NCI-H345 (cell line): ENCODE measurements at regions not wholly inside any gene's neighbourhood (a gene's known extent, or its start where the extent isn't known, plus 50 kb on each side); places are given as distances from the start of the nearest gene placed in this dataset.

Experiments
- DNase-seq: peaks from one replicate; lab custom pipeline; 2025; lab: John Stamatoyannopoulos, UW

DNA sequence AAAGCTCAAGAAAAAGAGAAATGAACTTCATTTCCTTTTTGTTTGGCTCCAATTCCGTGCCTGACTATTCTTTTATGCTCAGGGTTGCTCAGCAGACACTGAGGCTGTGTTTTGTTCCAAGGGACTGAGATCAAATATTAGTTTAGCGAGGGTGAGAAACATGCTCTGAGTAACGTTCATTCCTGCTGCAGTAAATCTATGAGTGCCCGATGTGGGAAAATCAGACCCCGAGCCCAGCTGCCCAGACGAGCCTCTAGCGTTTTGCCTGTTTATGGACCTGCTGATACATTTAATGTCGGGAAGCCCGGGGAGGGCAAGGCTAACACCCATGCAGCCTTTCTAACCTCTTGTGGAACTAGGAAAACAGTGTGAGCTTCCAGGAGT, 119.2 kb downstream of the VAPA start:
- no peak for DNase-seq

DNA sequence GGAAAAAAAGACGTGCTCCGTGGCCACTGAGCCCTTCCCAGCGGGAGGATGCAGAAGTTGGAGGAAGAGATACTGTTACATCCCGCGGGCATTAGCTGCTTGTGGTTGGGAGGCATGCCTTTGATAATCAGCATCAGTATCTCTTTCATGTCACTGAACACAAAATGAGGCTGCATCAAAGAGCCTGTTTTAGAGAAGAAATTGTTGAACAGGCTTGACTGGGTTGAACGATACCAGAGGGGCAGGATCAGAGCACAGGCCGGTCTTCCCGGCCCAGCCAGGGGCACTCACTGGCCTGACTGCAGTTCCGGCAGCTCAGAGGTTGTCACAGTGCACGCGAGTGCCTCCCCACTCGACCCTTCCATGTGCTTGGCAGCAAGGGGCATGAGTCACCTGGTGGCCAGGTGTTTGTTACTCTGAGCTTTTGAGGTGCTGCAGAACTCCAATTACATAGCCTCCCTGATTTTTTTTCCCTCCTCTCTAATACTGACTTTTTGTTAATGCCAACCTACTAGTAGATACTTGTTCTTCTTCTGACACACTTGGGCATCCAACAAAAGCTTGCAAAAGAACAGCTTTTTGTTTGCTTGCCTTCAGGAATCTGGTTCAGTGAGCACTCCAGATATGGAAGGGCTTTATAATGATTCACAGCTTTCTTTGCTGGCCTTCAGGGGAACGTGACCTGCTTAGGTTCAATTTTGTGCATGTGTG, 121.6 kb downstream of the VAPA start:
- no peak for DNase-seq

DNA sequence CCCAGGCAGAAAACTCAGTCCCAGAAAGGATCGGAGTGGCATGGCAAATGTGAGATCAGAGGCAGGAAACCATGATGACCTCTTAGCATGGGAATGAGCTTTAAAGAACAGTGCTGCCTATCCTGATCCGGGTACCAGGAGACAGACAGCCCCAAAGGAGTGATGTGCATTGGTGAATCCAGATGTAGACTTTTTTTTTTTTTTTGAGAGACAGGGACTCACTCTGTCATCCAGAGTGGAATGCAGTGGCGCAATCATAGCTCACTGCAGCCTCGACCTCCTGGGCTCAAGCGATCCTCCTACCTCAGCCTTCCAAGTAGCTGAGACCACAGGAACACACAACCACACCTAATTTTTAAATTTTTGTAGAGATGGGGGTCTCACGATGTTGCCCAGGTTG, 122.7 kb downstream of the VAPA start:
- DNase-seq: no peak

DNA sequence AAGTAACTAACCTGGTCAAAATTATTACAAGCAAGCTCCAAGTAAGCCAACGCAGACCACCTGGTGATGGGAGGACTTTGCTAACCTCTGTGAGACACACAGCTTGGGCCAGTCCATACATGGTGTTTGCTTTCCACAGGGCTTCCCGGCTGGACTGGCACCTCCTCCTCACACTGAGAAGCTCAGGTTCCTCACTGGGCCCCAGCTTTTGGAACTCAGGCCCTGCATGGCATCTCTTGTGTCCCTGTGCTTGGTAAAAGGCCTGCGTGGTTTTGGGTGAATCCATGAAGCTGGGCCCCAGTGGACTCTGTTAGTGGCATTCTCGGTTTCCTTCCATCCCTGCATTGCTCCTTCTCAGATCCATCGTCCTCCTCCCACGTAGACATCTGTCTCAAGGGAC, 123.4 kb downstream of the VAPA start:
- DNase-seq: no peak

DNA sequence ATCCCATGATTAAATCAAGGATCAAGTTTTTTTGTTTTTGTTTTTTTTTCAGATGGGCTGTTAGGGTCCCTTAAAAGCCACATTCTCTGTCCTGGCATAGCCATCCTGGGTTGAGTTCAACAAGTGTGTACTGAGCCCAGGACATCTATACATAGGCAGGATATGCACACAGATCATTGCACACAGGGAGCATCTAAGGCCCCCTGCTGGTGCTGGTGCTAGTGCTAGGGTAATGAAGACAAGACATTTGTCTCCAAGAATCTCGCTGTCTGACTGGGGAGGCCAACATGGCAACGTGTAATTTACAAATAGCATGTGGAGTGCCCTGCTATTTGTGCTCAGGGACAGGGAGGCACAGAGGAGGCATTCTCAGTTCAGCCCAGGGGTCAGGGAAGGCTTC, 124.5 kb downstream of the VAPA start:
- DNase-seq: no peak

DNA sequence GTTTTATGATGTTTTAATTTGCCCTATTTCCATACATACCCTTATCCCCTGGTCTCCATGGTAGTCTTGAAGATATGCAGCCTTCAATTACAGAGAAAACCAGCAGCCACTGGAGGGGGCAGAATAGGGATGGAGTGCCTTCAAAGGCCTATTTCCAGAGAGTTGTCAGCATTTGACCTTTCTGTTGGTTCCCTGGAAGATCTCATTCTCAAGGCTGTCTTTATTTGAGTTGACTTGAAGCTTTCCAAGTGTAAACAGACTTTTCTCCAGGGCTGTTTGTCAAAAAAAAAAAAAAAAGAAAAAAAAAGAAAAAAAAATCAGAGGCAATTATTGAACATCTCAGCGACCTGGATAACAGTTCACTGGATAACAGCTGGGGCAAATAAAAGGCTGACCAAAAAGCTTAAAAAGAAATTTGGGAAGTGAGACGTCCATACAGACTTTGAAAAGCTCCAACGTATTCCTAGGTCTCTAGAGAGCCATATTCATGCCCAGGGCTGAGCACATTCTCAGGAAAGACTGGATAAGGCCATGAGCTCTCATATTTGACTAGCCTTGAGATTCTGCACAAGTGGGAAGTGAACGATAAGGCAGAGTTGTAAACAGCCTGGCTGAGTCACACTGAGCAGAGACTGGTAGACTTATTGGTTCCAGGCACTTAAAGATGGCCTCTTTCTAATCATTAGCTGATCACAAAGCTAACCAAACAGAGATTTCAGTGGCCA, 126.6 kb downstream of the VAPA start:
- DNase-seq: no peak

DNA sequence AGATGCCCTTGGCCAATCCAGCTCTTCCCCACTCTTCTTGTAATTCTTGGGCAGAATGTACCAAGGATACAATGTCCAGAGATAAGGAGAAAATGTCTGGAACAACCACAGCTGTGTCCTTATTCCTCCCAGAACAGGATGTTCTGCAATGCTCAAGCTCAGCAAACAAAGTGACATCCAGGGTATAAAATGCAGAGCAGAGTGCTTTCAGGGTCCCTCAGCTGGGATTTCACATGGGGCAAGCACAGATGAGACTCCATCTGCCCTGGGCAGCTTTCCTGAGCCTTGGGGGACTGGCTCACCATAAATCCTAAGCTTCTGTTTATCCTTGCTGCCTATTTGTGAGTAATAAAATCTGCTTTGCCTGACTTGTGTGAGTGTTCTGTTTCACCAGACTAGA, 127.4 kb downstream of the VAPA start:
- no peak for DNase-seq

DNA sequence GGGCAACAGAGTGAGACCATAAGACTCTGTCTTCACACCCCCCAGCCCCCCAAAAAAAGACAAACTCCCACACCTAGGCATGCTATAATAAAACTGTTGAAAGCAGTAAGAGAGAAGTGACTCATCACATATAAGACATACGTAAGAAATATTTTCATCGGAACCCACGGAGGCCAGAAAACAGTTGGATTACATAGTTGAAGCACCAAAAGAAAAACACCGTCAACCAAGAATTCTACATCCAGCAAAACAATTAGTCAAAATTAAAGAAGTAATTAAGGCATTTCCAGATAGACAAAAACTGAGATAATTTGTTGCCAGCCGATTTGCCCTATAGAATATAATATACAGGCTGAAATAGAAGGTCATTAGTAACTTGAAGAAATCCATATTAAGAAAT, 128.7 kb downstream of the VAPA start:
- DNase-seq: no peak

DNA sequence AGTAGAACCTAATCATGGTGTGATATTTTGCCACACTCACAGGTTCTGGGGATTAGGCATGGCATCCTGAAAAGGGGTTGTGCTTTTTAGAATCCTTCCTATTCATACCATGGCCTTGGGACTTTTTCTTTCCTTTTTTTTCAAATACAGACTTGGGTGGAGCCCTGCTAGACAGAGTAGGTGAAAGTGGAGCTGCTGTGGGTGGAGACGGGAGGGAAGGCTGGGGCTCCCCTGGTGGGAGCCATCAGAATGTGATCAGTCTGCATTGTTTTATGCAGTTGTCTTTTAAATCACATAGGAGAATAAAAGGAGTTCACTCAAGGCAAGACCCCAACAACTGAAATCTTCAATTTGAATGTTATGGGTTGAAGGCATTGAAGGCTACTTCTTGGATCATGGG, 130.2 kb downstream of the VAPA start:
- DNase-seq: no peak

DNA sequence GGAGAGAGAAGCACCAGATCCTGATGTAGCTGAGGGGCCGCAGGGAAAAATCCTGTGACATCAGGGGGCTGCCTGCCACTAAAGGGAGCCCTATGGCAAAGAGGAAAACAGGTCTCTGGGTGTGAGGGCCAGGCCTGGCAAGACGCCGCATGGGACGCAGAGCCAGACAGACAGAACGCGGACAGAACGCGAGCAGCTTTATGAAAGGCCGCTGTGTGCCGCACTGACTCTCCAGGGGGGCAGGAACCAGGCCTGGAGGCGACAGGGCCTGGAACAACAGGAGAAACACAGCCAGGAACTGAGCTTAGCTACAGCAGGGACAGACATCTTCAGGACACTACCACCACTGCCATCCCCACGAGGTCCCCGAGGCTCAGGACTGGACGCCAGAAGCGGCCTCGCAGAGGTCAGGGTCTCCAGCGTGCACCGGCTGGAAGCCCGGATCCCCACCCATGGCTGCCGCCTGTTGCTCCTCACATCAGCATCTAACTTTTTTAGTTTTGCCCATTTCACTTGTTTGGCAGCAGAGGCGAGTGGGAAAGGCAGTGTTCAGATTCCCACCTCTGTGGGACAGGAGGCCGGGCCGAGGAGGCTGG, 131.6 kb downstream of the VAPA start:
- no peak for DNase-seq

DNA sequence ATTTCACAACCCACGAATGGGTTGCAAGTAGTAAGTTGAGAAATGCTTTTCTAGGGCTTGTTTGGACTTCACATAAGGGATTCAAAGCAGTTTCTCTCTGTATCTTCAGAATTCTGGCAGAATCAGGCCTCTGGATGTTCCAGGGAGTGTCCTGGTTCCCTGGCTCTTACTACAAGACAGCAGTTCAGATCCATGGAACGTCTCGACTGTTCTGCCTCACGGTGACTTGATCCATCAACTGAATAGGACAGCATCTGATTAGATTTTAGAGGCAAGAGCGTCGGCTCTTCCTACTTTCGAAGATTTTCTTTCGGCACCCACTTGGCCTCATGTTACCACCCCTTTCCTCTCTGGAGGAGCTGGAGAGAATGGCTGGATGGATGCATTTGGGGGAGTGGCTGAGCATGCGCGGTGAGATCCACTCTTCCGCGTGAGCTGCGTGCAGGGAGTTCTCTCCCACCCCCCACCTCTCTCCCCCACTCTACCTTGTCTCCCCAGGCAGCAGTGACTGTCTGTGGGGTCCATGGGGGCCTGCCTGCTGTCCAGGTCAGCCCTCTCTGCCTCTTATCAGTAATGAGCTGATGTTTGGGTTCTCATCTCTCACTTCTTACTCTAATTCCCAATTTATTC, 132.5 kb downstream of the VAPA start:
- no peak for DNase-seq

DNA sequence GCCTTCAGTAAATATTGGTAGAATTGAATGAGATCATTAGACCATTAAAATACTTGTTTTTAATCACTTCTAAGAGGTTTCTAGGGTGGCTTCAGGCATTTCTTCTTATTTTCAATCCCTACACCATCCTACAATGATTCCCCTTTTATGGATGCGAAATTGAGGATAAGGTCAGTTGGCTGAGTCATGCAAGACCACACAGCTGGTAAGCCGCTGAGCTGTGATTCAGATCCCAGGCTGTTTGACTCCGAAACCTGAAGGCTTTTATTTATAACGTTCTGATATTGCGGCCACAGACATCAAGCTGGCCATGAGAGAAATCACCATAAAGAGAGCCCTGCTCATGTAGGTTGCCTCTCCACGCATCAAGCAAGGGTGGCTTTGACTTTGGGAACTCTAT, 133.4 kb downstream of the VAPA start:
- DNase-seq: no peak

DNA sequence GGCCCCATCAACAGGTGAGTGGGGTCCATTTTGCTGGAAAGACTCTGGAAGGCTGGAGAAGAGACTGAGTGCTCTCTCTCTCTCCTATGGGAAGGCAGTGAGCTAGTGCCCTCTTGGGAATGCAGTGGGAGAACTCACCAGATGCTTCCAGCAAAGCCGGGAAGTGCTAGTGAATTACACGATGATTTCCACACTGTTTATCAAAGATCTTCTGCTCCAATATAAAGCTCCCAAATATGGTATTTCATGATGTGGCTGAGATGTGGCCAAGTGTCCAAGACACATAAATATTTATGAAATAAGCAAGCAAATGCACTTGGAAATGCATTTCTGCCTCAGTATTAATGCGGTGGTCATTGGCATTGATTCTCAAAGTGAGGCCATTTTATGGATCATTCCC, 135.9 kb downstream of the VAPA start:
- no peak for DNase-seq

DNA sequence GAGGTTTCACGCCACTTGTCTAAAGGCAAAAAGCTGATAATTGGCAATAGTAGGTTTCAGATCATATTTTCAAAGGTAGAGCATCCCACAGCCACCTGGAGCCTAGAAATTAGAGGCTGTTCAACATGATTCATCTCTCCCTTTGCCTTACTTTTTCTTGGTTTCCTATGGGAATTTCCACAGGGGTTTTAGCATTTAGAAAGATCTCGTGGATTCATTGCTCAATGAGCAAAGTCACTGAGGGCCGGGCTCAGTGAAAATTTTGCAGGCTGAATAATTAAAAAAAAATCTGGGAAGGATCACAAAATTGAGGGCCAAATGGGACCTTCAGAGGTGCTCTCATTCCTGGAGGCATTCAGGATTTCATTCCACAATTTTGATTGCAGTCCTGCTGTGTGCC, 137.1 kb downstream of the VAPA start:
- DNase-seq: no peak

DNA sequence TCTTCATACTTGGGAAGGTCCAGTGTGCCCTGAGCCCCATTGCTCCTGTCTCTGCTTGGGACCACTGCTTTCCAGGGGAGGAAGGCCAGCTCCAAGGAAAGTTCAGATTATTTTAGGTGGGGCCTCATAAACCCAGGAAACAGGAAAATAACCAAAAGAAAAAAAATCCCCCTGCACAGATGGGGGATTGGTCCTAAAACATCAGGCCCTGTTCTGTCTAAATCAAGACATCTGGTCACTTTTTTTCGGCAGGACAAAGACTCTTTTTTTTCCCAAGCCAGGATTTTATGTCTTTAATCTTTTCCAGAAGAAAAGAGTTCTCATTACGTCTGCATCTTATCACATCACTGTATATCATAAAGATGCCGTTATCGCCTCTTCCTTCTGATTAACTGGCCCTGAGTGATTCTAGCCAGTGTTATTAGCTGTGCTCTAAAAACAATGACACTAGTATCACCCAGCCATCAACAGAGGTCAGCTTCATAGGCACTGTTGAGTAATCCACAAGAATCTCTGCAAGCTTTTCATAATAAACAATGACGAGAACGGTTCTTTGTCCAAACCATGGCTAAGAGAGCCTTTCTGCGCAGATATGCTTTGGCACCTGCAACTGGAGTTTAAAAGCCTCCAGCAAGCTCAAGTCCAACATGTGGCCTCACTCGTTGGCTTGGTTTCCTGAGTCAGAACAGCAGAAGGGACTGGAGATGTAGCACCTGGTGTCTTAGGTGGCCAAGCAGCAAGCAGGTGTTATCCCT, 138.2 kb downstream of the VAPA start:
- no peak for DNase-seq

DNA sequence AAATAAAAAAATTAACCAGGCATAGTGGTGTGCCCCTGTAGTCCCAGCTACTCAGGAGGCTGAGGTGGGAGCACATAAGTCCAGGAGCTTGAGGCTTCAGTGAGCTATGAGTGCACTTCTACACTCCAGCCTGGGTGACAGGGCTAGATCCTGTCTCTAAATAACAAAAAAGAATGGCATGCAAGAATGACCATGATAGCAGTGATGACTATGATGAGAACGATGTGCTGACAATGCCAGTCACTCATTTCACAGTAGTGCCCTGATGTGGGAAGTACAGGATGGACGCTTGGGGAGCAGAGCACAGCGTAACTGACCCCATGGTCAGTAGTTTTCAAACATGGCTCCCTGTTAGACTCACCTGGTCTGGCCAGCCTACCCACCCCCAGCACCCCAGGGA, 139.1 kb downstream of the VAPA start:
- DNase-seq: no peak

DNA sequence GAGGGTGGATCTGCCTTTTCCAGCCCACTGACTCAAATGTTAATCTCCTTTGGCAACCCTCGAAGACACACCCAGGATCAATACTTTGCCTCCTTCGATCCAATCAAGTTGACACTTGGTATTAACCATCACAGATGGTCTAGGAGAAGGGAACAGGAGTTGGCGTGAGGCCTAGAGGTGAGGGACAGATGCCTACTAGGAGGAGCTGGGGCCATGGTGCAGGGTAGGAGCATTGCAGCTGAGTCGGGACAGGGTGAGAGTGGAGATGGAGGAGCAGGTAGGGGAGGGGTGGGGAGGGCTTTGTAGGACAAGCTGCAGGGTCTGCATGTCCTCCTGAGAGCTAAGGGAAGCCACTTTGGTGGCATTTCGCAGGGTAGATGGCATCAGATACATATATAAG, 140.0 kb downstream of the VAPA start:
- DNase-seq: no peak

DNA sequence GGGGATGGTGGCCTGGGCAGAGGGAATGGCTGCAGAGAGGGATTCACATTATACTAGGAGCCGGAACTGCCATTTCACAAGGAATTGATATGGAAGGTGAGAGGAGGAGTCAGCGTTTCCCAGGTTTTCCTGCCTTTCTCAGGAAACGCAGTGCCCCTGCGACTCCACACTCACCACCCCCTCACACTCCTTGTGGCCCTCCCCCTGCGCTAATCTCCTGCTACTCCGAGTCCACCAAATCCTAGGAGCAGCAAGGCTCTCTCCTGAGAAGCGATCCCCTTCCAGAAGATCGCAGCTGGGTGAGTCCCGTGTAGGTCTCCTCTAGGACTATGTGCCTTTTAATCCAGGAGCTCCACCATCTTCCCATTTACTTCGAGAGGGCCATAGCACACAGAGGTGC, 140.6 kb downstream of the VAPA start:
- no peak for DNase-seq

DNA sequence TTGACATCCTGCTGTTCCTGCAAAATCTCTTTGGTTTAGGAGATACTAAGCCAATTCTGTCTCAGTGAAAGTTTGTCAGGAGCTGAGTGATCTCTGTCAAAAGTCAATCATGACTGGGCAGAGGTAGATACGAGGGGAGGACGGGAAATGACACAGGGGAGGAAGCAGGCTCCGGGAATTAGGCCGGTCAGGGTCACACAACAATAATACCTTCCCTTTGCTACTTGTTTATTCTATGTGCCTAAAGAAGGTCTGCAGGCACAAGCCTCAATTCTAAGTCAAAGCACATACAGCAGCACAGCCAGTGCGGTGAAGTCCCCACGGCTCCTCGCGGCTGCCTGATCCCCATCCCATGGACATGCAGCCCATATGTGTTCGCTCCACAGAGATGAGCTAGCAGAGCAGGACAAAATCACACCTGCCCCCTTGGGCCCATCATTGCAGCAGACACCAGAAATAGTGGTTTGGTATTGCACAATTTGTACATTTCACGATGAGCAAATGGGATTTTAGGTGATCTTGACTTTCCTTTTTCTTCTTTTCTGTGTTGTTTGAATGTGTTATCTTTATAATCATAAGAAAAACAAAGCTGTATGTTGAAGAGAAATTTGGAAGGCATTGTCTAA, 141.4 kb downstream of the VAPA start:
- no peak for DNase-seq

DNA sequence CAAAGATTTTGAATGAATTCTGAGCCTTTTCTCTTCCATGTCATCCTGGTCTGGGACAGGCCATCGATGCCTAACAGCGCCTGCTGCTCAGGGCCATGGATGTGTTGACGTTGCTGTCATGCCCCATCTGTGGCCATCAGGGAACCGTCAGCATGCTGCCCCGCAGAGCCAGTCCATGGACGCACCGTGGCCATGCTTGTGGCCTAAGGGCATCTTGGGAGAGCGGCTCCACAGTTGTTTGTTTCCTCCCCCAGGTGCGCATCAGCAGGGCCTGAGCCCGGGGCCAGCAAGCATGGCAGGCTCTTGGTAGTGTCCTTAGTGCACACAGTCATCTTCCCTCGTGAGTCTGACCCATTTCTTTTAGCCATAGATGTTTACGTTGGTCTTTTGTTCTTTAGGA, 142.7 kb downstream of the VAPA start:
- DNase-seq: no peak

DNA sequence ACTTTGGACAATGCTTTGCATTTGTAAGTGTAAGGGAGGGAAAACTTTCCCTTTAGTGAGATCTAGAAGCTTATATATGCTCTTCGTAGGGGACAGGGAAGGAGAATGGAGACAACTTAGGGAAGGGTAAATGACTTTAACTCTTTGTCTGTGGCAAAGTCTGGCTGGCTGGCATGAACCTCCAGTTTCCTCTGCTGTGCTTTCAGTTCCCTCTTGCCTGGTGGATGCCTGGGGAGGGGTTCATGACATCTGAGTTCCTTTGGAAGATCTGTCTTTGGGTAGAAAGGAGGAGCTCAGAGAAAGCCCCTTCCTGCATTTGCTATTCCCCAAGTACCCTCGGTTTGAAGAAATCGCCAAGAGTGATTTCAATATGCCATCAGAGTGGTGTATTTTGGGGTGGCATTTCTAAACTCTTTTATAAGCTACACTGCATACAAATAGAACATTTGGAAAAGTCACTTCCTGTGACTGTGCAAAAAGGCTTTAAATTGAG, 143.6 kb downstream of the VAPA start:
- DNase-seq: no peak
